ENCODE measurements at regions not wholly inside any gene's neighbourhood (a gene's known extent, or its start where the extent isn't known, plus 50 kb on each side); places are given as distances from the start of the nearest gene placed in this dataset.

DNA sequence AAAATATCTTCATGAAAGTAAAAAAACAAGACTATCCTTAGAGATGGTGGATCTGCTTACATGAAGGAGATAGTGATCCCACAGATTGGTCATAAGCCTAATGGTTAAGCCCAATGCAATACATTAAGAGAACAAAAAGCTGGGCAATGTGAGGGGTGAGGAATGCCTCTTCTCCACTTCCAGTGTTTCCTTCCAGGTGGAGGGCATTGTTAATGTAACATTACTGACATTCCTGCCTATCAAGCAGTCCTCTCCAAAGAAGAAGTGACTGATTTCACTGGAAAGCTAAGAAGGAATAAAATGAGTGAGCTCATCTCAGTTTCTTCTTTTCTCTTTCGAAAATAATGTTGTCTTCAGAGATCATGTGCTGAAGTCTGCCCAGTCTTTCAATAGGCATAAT is 207.8 kb downstream of the RAB38 start:
- Histone ChIP-seq H3K27ac (no peak overlapping the region), H3K9me3 (no peaks in the 10 kb centered on the region), H3K4me3 (replicated peaks in 1 of 3) (no peak overlapping the region), H3K27me3 (no peaks in the 10 kb centered on the region), H3K4me1 (no peaks in the 10 kb centered on the region), H3K36me3 (no peaks in the 10 kb centered on the region)
- no peak for TF ChIP-seq POLR2A (IDR thresholded peaks at IDR 0.05)
- no peak for DNase-seq
- WGBS, 2 donors = 76 to 89% methylated on average over 1 of the region's 1 CpG
- intact Hi-C loops (cut with DNase I) = no loop called here

DNA sequence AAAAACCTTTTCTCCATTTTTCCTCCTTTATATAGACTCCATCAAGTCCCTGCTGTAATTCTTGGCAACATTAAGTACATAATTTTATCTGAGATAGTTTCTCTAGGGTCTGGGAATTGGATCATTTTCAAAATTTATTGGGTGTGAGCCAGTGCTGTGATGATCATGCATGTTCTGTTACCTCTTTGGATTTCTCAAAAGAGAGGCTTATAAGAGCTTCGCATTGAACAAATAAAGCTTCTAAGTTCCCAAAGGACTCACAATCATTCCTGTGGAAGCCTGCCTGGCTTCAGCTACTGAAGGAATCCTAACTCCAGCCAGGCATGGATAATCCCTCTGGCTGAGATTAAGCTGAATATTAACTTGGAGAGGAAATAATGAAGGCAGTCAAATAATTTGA is 208.5 kb downstream of the RAB38 start:
- Histone ChIP-seq H3K36me3 (no peaks in the 10 kb centered on the region), H3K4me1 (no peaks in the 10 kb centered on the region), H3K27me3 (no peaks in the 10 kb centered on the region), H3K4me3 (replicated peaks in 1 of 3) (no peak overlapping the region), H3K9me3 (no peaks in the 10 kb centered on the region), H3K27ac (no peak overlapping the region)
- intact Hi-C loops (cut with DNase I) = no loop called here
- DNase-seq = no peak
- TF ChIP-seq POLR2A (IDR thresholded peaks at IDR 0.05) = no peak
- TF ChIP-seq, protein P1, sequence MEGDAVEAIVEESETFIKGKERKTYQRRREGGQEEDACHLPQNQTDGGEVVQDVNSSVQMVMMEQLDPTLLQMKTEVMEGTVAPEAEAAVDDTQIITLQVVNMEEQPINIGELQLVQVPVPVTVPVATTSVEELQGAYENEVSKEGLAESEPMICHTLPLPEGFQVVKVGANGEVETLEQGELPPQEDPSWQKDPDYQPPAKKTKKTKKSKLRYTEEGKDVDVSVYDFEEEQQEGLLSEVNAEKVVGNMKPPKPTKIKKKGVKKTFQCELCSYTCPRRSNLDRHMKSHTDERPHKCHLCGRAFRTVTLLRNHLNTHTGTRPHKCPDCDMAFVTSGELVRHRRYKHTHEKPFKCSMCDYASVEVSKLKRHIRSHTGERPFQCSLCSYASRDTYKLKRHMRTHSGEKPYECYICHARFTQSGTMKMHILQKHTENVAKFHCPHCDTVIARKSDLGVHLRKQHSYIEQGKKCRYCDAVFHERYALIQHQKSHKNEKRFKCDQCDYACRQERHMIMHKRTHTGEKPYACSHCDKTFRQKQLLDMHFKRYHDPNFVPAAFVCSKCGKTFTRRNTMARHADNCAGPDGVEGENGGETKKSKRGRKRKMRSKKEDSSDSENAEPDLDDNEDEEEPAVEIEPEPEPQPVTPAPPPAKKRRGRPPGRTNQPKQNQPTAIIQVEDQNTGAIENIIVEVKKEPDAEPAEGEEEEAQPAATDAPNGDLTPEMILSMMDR (IDR thresholded peaks at IDR 0.05) = no peak
- 29 to 33% methylated on average over 1 of the region's 1 CpG for WGBS, 2 donors

DNA sequence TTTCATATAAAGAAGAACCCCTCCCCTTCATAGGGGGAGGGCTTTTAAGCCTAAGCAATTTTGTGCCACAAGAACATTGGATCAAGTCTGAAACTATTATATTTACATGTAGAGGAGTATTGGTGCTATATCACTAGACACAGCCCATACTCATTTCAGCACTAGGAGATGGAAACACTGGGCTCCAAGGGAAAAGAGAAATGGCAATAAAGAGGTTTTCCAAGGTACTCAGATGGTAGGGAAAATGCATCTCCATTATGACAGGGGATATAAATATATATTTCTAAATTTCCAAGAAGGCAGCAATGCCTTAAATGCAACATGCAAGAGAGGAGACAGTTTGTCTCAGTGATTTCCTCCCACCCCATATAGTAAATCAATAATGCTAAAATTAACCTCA is 209.0 kb downstream of the RAB38 start:
- no peaks in the 10 kb centered on the region for H3K9me3 ChIP-seq
- no peak for DNase-seq
- H3K27me3 ChIP-seq = no peaks in the 10 kb centered on the region
- H3K27ac ChIP-seq = no peak overlapping the region
- no peak overlapping the region for H3K4me3 ChIP-seq (replicated peaks in 1 of 3)
- intact Hi-C loops (cut with DNase I) = no loop called here
- TF ChIP-seq POLR2A (IDR thresholded peaks at IDR 0.05) = no peak
- TF ChIP-seq, protein P1 (IDR thresholded peaks at IDR 0.05) = no peak
- H3K36me3 ChIP-seq = no peaks in the 10 kb centered on the region
- no peaks in the 10 kb centered on the region for H3K4me1 ChIP-seq

DNA sequence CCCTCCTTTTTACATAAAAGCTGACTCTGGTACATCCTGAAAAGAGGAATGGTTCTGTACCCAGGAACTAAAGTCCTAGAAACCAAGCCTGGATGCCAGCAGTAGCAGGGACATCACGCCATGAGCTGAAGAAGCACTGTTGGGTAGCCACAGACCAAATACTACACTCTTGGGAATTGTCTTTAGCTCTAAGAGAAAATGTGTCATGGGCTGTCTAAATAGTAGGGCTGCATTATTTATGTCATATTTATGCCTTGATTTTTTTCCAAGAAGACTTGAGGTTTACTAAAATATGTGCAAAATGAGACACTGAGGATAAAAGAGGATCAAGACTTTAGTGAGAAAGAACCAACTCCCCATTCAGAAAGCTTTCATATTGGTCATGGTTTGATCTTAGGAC is 213.6 kb downstream of the RAB38 start:
- Histone ChIP-seq H3K36me3 (no peaks in the 10 kb centered on the region), H3K27ac (no peak overlapping the region), H3K4me1 (no peaks in the 10 kb centered on the region), H3K9me3 (no peaks in the 10 kb centered on the region), H3K4me3 (replicated peaks in 1 of 3) (no peak overlapping the region), H3K27me3 (no peaks in the 10 kb centered on the region)
- no peak for TF ChIP-seq POLR2A (IDR thresholded peaks at IDR 0.05)
- TF ChIP-seq, protein P1 (IDR thresholded peaks at IDR 0.05) = no peak
- intact Hi-C loops (cut with DNase I) = no loop called here
- WGBS, 2 donors = 73 to 85% methylated on average over 1 of the region's 1 CpG
- no peak for DNase-seq

DNA sequence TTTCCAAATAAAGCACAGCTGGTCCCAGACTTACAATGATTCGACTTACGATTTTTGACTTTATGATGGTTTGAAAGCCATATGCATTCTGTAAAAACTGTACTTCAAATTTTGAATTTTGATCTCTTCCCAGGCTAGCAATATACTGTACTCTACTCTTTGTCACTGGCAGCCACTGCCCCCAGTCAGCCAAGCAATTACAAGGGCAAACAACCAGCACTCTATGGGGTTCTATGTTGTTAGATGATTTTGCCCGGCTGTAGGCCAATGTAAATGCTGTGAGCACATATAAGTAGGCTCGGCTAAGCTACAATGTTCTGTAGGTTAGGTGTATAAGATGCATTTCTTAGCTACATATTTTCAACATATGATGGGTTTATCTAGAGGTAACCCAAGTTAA is 217.3 kb downstream of the RAB38 start:
- intact Hi-C loops (cut with DNase I) = no loop called here
- Histone ChIP-seq H3K9me3 (no peaks in the 10 kb centered on the region), H3K4me1 (no peaks in the 10 kb centered on the region), H3K36me3 (no peaks in the 10 kb centered on the region), H3K4me3 (replicated peaks in 1 of 3) (no peak overlapping the region), H3K27ac (no peak overlapping the region), H3K27me3 (no peaks in the 10 kb centered on the region)
- TF ChIP-seq POLR2A (IDR thresholded peaks at IDR 0.05) = no peak
- TF ChIP-seq, protein P1 (IDR thresholded peaks at IDR 0.05) = no peak
- DNase-seq = no peak
- WGBS, 2 donors = 93 to 97% methylated on average over 4 of the region's 4 CpGs

DNA sequence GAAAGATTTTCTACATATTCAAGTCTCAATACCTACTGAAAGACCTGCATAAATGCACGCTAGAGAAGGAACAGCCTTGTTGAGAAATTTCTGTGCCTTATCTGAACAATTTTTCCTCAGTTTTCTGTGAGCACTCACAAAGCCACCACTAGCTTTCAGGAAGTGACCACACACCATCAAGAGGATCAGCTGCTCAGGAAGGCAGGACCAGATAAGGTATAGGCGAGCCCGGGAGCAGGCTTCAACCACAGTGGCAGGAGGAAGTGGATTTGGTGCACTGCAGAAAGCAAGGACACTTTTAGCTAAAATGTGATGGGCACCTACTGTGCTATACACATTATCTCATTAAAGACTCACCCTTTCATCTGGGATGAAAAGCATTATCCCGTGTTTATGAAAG is 220.8 kb downstream of the RAB38 start:
- 82 to 89% methylated on average over 4 of the region's 4 CpGs for WGBS, 2 donors
- intact Hi-C loops (cut with DNase I) = no loop called here

More for the DNA sequence above, 220.8 kb downstream of the RAB38 start:
- Histone ChIP-seq H3K4me3 (replicated peaks in 1 of 3) (no peak overlapping the region), H3K27ac (no peak overlapping the region), H3K36me3 (no peaks in the 10 kb centered on the region), H3K27me3 (no peaks in the 10 kb centered on the region), H3K9me3 (no peaks in the 10 kb centered on the region), H3K4me1 (no peaks in the 10 kb centered on the region)
- no peak for TF ChIP-seq POLR2A (IDR thresholded peaks at IDR 0.05)
- TF ChIP-seq, protein P1 (IDR thresholded peaks at IDR 0.05) = no peak
- DNase-seq = no peak
